ENCODE measurements at regions not wholly inside any gene's neighbourhood (a gene's known extent, or its start where the extent isn't known, plus 50 kb on each side); places are given as distances from the start of the nearest gene placed in this dataset.

DNA sequence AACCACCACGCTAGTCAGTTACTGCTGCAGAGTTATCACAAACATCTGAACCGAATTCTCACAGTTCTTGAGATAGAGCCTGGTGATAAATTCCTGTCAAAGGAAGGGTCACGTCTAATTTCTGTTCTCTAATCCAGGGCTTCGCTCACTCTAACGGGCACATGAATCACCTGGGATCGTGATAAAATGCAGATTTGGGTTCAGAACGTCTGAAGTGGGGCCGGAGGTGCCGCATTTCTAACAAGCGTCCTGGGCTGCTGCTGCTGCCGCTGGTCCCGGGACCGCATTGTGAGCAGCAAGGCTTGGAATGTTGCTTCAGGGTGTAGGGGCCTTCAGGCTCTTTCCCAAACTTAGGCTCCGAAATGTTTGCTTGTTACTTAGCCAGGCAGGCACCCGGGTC lies 264.1 kb downstream of the CDC5L start:
- no peak overlapping the region for H3K4me3 ChIP-seq (ENCODE audit: low read depth, low read length)
- no peak for DNase-seq (ENCODE audit: low read depth, low spot score)
- TF ChIP-seq, protein P1, sequence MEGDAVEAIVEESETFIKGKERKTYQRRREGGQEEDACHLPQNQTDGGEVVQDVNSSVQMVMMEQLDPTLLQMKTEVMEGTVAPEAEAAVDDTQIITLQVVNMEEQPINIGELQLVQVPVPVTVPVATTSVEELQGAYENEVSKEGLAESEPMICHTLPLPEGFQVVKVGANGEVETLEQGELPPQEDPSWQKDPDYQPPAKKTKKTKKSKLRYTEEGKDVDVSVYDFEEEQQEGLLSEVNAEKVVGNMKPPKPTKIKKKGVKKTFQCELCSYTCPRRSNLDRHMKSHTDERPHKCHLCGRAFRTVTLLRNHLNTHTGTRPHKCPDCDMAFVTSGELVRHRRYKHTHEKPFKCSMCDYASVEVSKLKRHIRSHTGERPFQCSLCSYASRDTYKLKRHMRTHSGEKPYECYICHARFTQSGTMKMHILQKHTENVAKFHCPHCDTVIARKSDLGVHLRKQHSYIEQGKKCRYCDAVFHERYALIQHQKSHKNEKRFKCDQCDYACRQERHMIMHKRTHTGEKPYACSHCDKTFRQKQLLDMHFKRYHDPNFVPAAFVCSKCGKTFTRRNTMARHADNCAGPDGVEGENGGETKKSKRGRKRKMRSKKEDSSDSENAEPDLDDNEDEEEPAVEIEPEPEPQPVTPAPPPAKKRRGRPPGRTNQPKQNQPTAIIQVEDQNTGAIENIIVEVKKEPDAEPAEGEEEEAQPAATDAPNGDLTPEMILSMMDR (IDR thresholded peaks at IDR 0.05; ENCODE audit: insufficient read depth, low read length, missing control alignments), result no peak
- ChIA-PET POLR2A (no interaction called here), CTCF (interaction anchor here (1.0 to 15.6 kb wide), 5 partner anchors 10 to 182 kb away, joined by 3 to 153 read pairs (median 58); no protein-coding TSS in a partner anchor)

DNA sequence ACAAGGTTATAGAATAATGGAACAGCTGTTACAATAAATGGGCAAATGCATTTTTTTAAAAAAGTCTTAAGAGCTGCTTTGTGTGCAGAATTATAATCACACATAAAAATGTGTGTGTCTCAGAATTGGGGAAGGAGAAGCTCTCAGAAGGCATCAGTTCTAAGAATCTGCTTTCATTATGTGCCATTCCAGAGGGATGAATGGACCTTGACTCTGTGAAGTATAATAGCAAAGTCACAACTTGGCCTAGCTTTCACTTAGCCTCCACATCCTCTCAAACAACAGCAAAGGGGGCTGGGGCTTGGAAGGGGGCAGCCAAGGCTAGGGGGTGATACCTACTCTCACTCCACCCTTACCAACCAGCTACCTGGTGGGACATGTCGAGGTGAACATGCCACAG lies 265.0 kb downstream of the CDC5L start:
- DNase-seq (ENCODE audit: low read depth, low spot score), result no peak
- ChIA-PET POLR2A (interaction anchor here (1.4 kb wide), 1 partner anchor 12 kb away, joined by 6 read pairs; no protein-coding TSS in a partner anchor), CTCF (interaction anchor here (1.0 to 15.6 kb wide), 12 partner anchors 8 to 1062 kb away, joined by 3 to 153 read pairs (median 8); no protein-coding TSS in a partner anchor)
- TF ChIP-seq, protein P1 (IDR thresholded peaks at IDR 0.05; ENCODE audit: insufficient read depth, low read length, missing control alignments), result no peak
- H3K4me3 ChIP-seq (ENCODE audit: low read depth, low read length), result no peak overlapping the region

DNA sequence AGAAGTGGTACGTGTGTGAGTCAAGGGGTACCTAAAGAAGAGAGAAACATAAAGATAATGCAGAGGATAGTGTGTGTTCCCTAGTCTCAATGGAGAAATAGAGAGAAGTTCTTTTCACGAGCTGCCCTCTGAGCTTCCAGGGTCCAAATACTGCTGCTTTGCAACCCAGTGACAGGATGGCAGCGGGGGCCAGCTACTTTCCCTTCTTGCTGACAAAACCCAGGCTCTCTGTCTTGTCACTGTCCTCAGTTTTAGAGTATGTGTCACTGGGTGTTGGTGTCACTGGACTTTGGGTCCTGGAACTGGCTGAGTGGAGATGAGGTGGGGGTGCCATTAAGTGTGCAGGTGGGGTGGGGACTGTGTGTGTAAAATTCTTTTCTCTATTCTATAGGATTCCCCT lies 265.6 kb downstream of the CDC5L start:
- H3K4me3 ChIP-seq (ENCODE audit: low read depth, low read length), result no peak overlapping the region
- TF ChIP-seq, protein P1 (IDR thresholded peaks at IDR 0.05; ENCODE audit: insufficient read depth, low read length, missing control alignments), result no peak
- ChIA-PET POLR2A (interaction anchor here (1.4 kb wide), 1 partner anchor 12 kb away, joined by 6 read pairs; no protein-coding TSS in a partner anchor), CTCF (interaction anchor here (0.8 to 15.6 kb wide), 12 partner anchors 9 to 1270 kb away, joined by 3 to 153 read pairs (median 8); no protein-coding TSS in a partner anchor)
- DNase-seq (ENCODE audit: low read depth, low spot score), result no peak

DNA sequence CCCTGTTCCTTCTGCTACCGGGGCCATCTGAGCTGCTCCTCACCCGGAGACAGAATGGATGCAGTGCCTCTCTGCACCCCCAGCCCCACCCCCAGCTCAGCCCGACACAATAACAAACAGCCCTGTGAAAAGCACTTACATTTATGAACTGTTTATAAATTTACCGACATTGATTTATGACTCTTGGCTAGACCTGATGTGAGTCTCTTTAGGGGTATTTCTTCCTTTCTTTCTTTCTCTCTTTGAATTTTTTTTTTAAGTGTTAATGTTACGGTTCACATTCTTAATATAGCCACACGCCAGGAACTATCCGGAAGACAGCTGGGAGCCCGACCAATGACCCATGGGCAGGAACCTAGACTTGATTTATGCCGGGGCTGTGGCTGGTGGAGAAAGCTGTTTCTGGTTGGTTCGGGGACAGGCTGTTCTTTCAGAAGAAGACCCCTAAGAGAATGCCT lies 266.3 kb downstream of the CDC5L start:
- TF ChIP-seq, protein P1 (IDR thresholded peaks at IDR 0.05; ENCODE audit: insufficient read depth, low read length, missing control alignments), result no peak
- ChIA-PET POLR2A (no interaction called here), CTCF (interaction anchor here (0.8 to 15.6 kb wide), 13 partner anchors 10 to 1269 kb away, joined by 3 to 153 read pairs (median 6); no protein-coding TSS in a partner anchor)
- no peak for DNase-seq (ENCODE audit: low read depth, low spot score)
- H3K4me3 ChIP-seq (ENCODE audit: low read depth, low read length), result no peak overlapping the region

DNA sequence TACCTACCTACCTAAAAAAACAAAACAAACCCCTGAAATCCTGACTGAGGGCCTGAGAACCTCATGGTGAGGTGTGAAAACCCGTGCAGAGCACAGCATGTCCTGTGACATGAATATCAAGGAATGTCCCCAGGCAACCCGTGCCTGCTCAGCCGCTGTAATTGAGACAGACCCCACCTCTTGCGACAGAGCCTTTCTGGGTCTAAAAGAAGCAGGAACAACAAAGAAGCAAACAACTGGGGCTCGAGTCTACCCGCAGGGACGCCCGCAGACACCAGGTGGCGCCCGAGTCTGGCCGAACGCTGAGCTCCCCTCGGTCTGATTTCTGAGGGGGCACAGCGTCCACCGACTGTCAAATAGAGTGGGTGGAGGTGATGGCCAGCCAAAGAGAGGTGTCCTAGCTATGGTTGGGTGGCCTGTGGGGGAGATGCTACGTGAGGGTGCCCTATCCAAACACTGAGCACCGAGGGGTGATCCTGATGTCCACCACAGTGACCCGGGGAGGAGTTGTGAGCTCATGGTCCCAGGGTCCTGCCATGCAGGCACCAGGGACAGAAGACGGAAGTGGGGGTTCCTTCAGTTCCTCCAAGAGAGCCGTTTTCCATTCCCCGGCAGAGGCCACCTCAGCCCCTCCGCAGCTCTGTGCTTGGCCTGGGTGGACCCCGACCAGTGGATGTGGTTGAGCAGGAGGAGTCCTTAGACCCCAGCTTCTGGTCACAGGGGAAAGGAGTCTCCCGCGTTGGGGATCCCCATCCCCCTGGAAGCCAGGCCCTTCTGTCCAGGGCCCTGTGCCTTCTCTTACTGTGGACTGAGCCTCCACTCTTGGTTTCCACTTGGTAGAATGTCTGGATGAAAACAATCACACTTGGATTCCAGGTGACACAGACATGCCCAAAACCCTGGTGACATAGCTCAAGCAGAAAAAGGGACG lies 268.2 kb downstream of the CDC5L start:
- H3K4me3 ChIP-seq (ENCODE audit: low read depth, low read length), result no peak overlapping the region
- TF ChIP-seq, protein P1 (IDR thresholded peaks at IDR 0.05; ENCODE audit: insufficient read depth, low read length, missing control alignments), result peak; percentile 92
- no peak for DNase-seq (ENCODE audit: low read depth, low spot score)
- ChIA-PET POLR2A (no interaction called here), CTCF (interaction anchor here (0.6 to 15.6 kb wide), 89 partner anchors 9 to 1275 kb away, joined by 3 to 153 read pairs (median 4); partner anchors contain the start of genes RUNX2 and SUPT3H)

DNA sequence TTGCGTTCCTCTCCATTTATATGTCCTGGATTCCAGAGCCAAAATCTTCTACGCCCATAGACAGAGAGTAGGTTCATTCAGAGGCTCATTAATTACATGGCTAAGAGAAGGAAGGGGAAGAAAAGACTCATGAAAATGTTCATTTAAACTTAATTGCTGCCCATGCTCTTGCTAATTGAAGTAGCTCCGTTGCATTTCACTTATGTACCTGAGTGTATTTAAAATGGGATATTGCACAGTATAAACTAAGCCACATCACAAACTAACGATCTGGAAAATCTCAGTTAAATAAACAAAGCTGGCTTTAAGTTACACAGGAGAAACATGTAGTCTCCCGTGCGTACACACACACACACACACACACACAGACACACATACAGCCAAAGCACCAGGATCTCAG lies 269.2 kb downstream of the CDC5L start:
- POLR2A ChIA-PET, result no interaction called here
- CTCF ChIA-PET, result interaction anchor here (0.7 to 15.6 kb wide), 40 partner anchors 9 to 1266 kb away, joined by 3 to 153 read pairs (median 4); no protein-coding TSS in a partner anchor

More for the DNA sequence above, 269.2 kb downstream of the CDC5L start:
- DNase-seq (ENCODE audit: low read depth, low spot score), result no peak
- TF ChIP-seq, protein P1 (IDR thresholded peaks at IDR 0.05; ENCODE audit: insufficient read depth, low read length, missing control alignments), result no peak
- H3K4me3 ChIP-seq (ENCODE audit: low read depth, low read length), result no peak overlapping the region

All from AG04449 (cell line).